Type B pancreatic cell (in vitro differentiated cells): ENCODE measurements at regions not wholly inside any gene's neighbourhood (a gene's known extent, or its start where the extent isn't known, plus 50 kb on each side); places are given as distances from the start of the nearest gene placed in this dataset.
"Not testable (repeated sequence)": the region's sequence is repeated elsewhere in the genome, so short reads cannot be mapped to it uniquely, and the experiment has no call there.

Experiments
- DNase-seq: peaks from one replicate; pipeline ENCODE4 v3.0.0; 2021; ENCODE audit warnings: mixed read lengths; ENCODE audit not compliant: unreplicated experiment; ENCODE audit errors: extremely low spot score
- H3K27ac Mint-ChIP-seq: 2 replicates; pipeline ENCODE4 v1.8.0; 2021; ENCODE audit warnings: mild to moderate bottlenecking, mixed read lengths
- H3K27me3 Mint-ChIP-seq: 2 replicates; pipeline ENCODE4 v1.8.0; 2021; ENCODE audit warnings: mixed read lengths
- H3K36me3 Mint-ChIP-seq: 2 replicates; pipeline ENCODE4 v1.8.0; 2021; ENCODE audit warnings: mixed read lengths
- H3K4me1 Mint-ChIP-seq: one replicate; pipeline ENCODE4 v1.8.0; 2021; ENCODE audit warnings: mixed read lengths; ENCODE audit not compliant: unreplicated experiment
- H3K4me3 Mint-ChIP-seq: 2 replicates; pipeline ENCODE4 v1.8.0; 2021; ENCODE audit warnings: mild to moderate bottlenecking, mixed read lengths
- H3K9me3 Mint-ChIP-seq: 2 replicates; pipeline ENCODE4 v1.8.0; 2021; ENCODE audit warnings: mixed read lengths
- TF ChIP-seq, protein P1 (sequence below): fragments of 200-600 bp; sonication (generic); conservative IDR thresholded peaks from 2 replicates; pipeline ENCODE4 v1.5.0; 2021; ENCODE audit warnings: antibody characterized with exemption, mild to moderate bottlenecking

DNA sequence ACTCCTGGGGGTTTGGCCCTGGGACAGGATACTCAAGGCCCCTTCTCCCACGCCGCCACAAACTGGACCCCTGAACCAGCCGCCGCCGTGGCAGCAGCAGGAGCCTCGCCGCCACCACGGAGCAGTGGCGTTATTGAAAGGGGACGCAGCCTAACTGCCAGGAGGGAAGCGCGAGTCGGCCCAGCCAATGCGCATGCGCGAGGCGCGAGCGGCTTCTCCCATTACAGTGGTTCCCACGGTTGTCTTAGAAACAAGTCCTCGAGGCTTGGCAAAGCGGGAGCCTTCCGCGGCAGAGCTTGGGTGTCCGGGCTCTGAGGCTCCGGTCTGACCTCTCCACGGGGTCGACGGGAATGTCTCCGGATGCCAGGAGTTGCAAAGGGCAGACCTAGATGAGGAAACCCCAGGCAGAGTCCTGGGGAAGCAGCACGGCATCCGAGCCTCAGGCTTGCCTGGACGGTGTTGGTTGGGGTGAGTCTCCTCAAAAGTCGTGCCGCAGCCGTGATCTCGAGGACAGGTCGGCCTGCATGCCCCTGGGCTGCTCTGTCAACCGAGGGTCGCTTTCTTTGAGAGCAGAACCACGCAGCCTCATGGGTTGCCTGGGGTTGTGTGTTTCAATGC, 360.6 kb upstream of the ZNF337 start:
- not testable (repeated sequence) for H3K4me1 Mint-ChIP-seq, H3K27ac Mint-ChIP-seq, H3K9me3 Mint-ChIP-seq, H3K4me3 Mint-ChIP-seq, H3K36me3 Mint-ChIP-seq, DNase-seq, H3K27me3 Mint-ChIP-seq

DNA sequence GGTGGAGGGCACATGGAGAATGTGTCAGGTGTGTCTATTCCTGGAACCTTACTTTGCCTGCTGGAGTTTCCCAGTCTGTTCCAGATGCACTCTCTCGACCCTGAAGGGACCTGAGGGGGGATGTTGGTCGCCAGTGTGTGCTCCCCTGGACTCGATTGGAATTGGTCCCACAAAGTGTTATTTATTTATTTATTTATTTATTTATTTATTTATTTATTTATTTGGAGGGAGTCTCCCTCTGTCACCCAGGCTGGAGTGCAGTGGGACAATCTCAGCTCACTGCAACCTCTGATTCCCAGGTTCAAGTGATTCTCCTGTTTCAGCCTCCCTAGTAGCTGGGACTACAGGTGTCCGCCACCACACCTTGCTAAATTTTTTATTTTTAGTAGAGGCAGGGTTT, 329.1 kb upstream of the ZNF337 start:
- not testable (repeated sequence) for H3K4me1 Mint-ChIP-seq, H3K9me3 Mint-ChIP-seq, DNase-seq, H3K27me3 Mint-ChIP-seq, H3K36me3 Mint-ChIP-seq, H3K27ac Mint-ChIP-seq, H3K4me3 Mint-ChIP-seq

DNA sequence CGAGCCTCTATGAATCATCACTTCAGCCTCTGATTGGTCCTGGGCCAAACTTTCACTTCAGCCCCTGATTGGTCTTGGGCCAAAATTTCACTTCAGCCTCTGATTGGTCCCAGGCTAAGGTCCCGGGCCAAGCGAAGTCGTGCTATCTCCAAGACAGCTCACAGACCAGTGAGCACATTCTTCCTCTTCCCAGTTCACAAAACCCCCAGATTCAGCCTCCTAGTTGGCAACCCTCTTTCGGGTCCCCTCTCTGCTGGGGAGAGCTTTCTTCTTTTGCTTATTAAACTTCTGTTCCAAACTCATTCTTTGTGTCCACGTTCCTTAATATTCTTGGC, 314.3 kb upstream of the ZNF337 start:
- peak overlapping the region; percentile 96 for H3K27ac Mint-ChIP-seq
- peak overlapping the region; percentile 94 for H3K4me3 Mint-ChIP-seq
- H3K27me3 Mint-ChIP-seq: not testable (repeated sequence)

DNA sequence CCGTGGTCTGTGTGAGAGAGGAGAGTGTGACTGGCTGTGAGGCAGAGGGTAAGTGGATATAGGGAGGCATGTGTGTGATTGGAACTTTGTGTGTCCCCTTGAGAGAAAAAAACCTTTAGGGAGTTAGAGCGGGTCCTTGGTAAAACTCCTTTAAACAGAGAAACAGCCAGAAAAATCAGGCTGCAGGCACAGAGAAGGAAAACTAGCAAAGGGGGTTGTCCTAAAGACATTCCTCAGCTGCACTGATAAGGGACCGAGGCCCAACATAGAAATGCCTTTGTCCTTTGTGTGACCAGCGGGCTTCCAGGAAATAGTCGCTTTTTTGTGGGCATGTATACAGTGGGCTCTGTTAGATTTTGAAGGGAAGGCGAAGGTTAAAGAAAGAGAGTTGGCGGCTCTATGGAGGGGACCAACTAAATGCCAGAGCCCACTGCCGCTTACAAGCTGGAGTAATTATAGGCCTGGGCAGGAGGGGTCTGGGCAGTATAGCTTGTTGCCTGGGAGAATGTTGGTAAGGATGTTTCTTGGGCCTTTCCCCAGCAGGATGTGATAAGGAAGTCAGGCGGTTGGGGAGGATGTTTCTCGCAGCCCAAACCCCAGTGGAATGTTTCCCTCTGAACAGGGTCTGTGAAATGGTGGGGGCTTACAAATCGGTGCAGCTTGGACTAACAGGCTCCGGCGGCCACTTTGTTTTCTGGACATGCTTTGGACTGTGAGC, 313.7 kb upstream of the ZNF337 start:
- not testable (repeated sequence) for DNase-seq, H3K4me1 Mint-ChIP-seq, H3K36me3 Mint-ChIP-seq, H3K27me3 Mint-ChIP-seq, H3K9me3 Mint-ChIP-seq
- H3K4me3 Mint-ChIP-seq: peak overlapping the region; percentile 94
- peak overlapping the region; percentile 96 for H3K27ac Mint-ChIP-seq

More for the DNA sequence above, 314.3 kb upstream of the ZNF337 start:
- not testable (repeated sequence) for H3K4me1 Mint-ChIP-seq, DNase-seq, H3K9me3 Mint-ChIP-seq, H3K36me3 Mint-ChIP-seq

DNA sequence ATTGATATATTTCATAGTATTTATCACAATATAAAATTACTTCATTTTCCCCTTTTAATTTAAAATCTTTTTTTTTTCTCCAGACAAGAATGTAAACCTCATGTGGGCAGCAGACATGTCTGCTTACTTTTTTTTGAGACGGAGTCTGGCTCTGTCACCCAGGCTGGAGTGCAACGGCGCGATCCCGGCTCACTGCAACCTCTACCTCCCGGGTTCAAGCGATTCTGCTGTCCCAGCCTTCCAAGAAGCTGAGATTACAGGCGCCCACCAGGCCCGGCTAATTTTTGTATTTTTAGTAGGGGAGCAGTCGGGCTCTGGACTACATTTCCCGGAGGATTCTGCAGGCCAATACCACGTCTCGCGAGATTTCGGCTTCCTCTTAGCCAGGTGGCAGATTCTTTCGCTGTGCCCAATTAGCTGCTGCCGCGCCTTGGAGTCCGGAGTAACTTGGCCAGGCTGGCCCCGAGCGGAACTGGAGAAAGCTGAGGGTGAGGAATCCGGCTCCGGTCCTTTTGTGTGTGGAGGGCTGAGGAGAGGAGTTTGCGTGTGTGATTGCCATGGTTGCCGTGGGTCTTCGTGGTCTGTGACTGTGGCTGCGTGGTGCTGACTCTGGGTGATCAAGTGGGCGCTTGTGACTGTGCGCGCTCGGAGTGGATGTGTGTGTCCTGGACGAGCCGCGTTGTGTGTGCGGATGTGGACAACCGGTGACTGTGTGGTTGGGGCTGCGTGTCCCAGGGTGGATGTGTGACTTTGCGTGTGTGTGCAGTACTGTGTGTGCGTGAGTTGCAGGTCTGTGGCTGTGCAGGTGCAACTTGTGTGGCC, 313.0 kb upstream of the ZNF337 start:
- Mint-ChIP-seq H3K4me3 (peak overlapping the region; percentile 94), H3K27ac (peak overlapping the region; percentile 96)

DNA sequence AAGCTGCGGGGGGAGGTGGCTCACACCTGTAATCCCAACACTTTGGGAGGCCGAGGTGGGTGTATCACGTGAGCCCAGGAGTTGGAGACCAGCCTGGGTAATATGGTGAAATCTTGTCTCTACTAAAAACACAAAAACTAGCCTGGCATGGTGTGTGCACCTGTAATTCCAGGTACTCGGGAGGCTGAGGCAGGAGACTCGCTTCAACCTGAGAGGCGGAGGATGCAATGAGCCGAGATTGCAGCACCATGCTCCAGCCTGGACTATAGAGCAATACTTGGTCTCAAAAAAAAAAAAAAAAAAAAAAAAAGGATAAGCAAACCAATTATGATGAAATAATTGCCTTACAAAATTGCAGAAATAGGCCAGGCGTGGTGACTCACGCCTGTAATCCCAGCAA, 311.4 kb upstream of the ZNF337 start:
- H3K4me1 Mint-ChIP-seq, H3K36me3 Mint-ChIP-seq, H3K27me3 Mint-ChIP-seq, H3K27ac Mint-ChIP-seq, H3K9me3 Mint-ChIP-seq, H3K4me3 Mint-ChIP-seq: not testable (repeated sequence)
- peak; percentile 10 for DNase-seq

More for the DNA sequence above, 313.0 kb upstream of the ZNF337 start:
- not testable (repeated sequence) for H3K36me3 Mint-ChIP-seq, H3K4me1 Mint-ChIP-seq, H3K9me3 Mint-ChIP-seq, H3K27me3 Mint-ChIP-seq
- peak; percentile 76 for DNase-seq

DNA sequence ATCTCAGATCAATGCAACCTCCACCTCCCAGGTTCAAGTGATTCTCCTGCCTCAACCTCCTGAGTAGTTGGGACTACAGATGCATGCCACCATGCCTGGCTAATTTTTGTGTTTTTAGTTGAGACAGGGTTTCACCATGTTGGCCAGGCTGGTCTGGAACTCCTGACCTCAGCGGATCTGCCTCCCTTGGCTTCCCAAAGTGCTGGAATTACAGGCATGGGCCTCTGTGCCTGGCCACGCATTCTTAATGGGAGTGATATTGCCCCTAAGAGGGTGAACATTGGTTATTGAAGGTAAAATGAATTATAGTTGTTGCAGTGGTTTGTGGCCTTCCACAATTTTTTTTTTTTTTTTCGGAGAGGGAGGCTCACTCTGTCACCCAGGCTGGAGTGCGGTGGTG, 309.5 kb upstream of the ZNF337 start:
- H3K4me1 Mint-ChIP-seq, H3K4me3 Mint-ChIP-seq, H3K27ac Mint-ChIP-seq, H3K27me3 Mint-ChIP-seq, H3K9me3 Mint-ChIP-seq, H3K36me3 Mint-ChIP-seq: not testable (repeated sequence)
- DNase-seq: peak; percentile 18

DNA sequence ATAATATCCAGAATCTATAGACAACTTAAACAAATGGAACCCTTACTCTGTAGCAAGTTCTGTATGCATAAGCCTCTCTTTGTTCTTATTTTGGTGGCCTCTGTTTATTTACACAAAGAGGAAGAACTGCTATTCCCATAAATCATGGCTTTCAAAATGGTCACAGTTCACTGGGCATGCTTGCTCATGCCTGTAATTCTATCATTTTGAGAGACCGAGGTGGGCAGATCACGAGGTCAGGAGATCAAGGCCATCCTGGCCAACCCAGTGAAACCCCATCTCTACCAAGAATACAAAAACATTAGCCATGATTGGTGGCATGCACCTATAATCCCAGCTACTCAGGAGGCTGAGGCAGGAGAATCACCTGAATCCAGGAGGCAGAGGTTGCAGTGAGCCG, 307.3 kb upstream of the ZNF337 start:
- not testable (repeated sequence) for H3K27me3 Mint-ChIP-seq, H3K36me3 Mint-ChIP-seq, H3K4me1 Mint-ChIP-seq

DNA sequence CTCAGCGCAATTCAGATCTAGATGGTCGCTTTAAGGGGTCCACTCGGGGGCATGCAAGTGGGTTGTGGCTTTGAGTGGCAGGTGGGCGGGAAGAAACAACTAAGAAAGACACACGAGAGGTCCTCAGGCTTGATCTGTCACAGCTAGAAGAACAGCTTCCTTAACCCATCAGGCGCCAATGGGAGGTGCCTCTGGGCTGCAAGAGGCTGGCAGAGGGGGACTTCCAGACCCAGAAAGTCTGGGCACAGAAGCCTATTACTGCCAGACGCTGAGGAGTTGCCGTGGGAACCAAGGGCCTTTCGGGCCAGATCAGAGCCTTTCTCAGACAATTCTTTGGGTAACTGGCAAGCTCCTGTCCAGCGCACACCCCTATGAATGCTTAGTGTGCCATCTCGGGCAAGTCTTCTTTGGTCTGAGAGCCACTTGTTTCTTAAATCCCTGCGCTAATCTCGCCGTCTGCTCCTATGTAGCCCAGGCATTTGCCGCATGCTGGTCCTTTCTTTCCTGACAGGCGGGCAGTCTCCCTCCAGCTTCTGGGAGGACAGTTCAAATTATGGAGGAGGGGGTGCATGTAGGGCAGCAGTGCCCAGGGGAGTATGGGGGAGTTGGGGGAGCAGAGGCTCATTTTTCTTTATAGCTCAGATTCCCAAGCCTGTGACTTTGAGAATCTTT, 300.9 kb upstream of the ZNF337 start:
- not testable (repeated sequence) for H3K27ac Mint-ChIP-seq, H3K36me3 Mint-ChIP-seq, H3K4me1 Mint-ChIP-seq, H3K9me3 Mint-ChIP-seq, H3K4me3 Mint-ChIP-seq
- peak; percentile 47 for DNase-seq
- peaks cover 13% of the 10 kb centered on the region for H3K27me3 Mint-ChIP-seq

More for the DNA sequence above, 307.3 kb upstream of the ZNF337 start:
- not testable (repeated sequence) for H3K9me3 Mint-ChIP-seq, H3K27ac Mint-ChIP-seq, H3K4me3 Mint-ChIP-seq, DNase-seq

DNA sequence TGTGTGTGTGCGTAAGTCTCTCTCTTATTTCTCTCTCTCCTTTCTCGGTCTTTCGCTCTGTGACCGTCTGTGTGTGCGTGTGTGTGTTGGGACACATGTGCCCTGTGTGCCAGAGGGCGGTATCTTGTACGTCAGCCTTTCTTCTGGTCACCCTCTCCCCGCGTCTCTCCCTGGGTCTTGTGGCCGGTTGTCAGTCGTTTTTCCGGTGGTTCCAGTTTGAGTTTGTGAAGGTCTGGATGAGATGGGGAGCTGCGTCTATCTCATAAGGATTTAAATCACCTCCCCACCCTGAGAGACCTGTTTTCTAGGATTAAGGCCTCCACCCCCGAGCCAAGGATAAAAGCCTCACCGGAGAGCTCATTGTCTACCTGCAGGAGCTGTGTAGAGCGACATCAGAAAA, 295.5 kb upstream of the ZNF337 start:
- no peaks in the 10 kb centered on the region for H3K36me3 Mint-ChIP-seq
- TF ChIP-seq, protein P1, sequence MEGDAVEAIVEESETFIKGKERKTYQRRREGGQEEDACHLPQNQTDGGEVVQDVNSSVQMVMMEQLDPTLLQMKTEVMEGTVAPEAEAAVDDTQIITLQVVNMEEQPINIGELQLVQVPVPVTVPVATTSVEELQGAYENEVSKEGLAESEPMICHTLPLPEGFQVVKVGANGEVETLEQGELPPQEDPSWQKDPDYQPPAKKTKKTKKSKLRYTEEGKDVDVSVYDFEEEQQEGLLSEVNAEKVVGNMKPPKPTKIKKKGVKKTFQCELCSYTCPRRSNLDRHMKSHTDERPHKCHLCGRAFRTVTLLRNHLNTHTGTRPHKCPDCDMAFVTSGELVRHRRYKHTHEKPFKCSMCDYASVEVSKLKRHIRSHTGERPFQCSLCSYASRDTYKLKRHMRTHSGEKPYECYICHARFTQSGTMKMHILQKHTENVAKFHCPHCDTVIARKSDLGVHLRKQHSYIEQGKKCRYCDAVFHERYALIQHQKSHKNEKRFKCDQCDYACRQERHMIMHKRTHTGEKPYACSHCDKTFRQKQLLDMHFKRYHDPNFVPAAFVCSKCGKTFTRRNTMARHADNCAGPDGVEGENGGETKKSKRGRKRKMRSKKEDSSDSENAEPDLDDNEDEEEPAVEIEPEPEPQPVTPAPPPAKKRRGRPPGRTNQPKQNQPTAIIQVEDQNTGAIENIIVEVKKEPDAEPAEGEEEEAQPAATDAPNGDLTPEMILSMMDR: no peak
- DNase-seq: no peak
- H3K27me3 Mint-ChIP-seq: peaks cover 12% of the 10 kb centered on the region
- peak overlapping the region; percentile 44 for H3K27ac Mint-ChIP-seq
- H3K4me1 Mint-ChIP-seq: no peaks in the 10 kb centered on the region
- peak overlapping the region; percentile 30 for H3K4me3 Mint-ChIP-seq
- H3K9me3 Mint-ChIP-seq: peaks cover 4% of the 10 kb centered on the region
